HepG2 (cell line): ENCODE measurements at regions not wholly inside any gene's neighbourhood (a gene's known extent, or its start where the extent isn't known, plus 50 kb on each side); places are given as distances from the start of the nearest gene placed in this dataset.

Experiments used
- ATAC-seq: fragments of 200-7000 bp; cut with Tn5 transposase; 3 replicates; pipeline ENCODE4 v1.9.1; 2020; ENCODE audit warnings: mild to moderate bottlenecking, moderate library complexity
- BruUV-seq: library from RNA; stranded (reverse); fragments of 400-500 nt; replicated peaks from 2 replicates; lab custom pipeline; 2021; lab: Mats Ljungman, UMichigan
- CTCF ChIA-PET: fragments of 300-600 bp; formaldehyde crosslinking; extraction: SDS; loops from one replicate; lab custom pipeline; 2021; ENCODE audit warnings: low total read pairs, inconsistent platforms, low intra/inter-chr PET ratio; lab: Yijun Ruan, JAX
- POLR2A ChIA-PET: fragments of 350-600 bp; sonication (Branson Sonifier 250); formaldehyde crosslinking; loops from one replicate; lab custom pipeline; 2020; ENCODE audit warnings: antibody characterized with exemption, inconsistent platforms; lab: Yijun Ruan, JAX
- DNase-seq: peaks from one replicate; pipeline ENCODE4 v3.0.0-alpha.2; 2015; ENCODE audit warnings: low spot score
- FAIRE-seq: peaks from 3 replicates; lab custom pipeline; 2011; peaks lifted over from hg19 to GRCh38; lab: Jason Lieb, UNC
- H2AFZ ChIP-seq: one replicate; pipeline ENCODE4 v1.6.1; 2011; ENCODE audit warnings: low read length, inconsistent platforms
- H3K27ac ChIP-seq: fragments of 300-600 bp; 3 replicates; pipeline ENCODE4 v1.8.0; 2011; ENCODE audit warnings: mixed run types, mild to moderate bottlenecking, mixed read lengths, low read length, inconsistent platforms; ENCODE audit not compliant: insufficient read depth; ENCODE audit errors: extremely low read length
- H3K27me3 ChIP-seq, 2 experiments: fragments of 200-600 bp in 1 of 2; 2 replicates in 1 of 2; 3 replicates in 1 of 2; pipeline versions ENCODE4 v1.6.0 to v1.8.0; 2011; ENCODE audit warnings: low read length in 2 of 2, mild to moderate bottlenecking in 2 of 2, moderate library complexity in 2 of 2, inconsistent platforms in 1 of 2; ENCODE audit not compliant: insufficient read depth in 2 of 2, control insufficient read depth in 1 of 2
- H3K36me3 ChIP-seq, 2 experiments: fragments of 200-600 bp in 1 of 2; replicated peaks in 1 of 2; 2 replicates in 1 of 2; 3 replicates in 1 of 2; pipeline versions ENCODE4 v1.5.1 to v1.8.0; 2011; ENCODE audit warnings: low read length in 2 of 2, inconsistent platforms in 1 of 2; ENCODE audit not compliant: insufficient read depth in 2 of 2, control insufficient read depth in 1 of 2
- H3K4me1 ChIP-seq: 2 replicates; pipeline ENCODE4 v1.5.1; 2012; ENCODE audit warnings: low read length, inconsistent platforms; ENCODE audit not compliant: insufficient read depth
- H3K4me2 ChIP-seq: 2 replicates; pipeline ENCODE4 v1.6.0; 2011; ENCODE audit warnings: low read depth, low read length, inconsistent platforms
- H3K4me3 ChIP-seq, 3 experiments: fragments of 200-600 bp in 1 of 3; sonication (generic), shearing (Covaris generic) in 1 of 3; replicated peaks in 1 of 3; 2 replicates each; pipeline ENCODE4 v1.5.1; 2011 to 2016; ENCODE audit warnings: low read length in 3 of 3, inconsistent platforms in 2 of 3, low read depth in 2 of 3, mild to moderate bottlenecking in 2 of 3, control low read depth in 1 of 3, mixed read lengths in 1 of 3; ENCODE audit not compliant: insufficient read depth in 1 of 3
- H3K79me2 ChIP-seq: one replicate; pipeline ENCODE4 v1.6.1; 2011; ENCODE audit warnings: low read length, inconsistent platforms; ENCODE audit not compliant: insufficient read depth
- H3K9ac ChIP-seq: 2 replicates; pipeline ENCODE4 v1.6.0; 2011; ENCODE audit warnings: mild to moderate bottlenecking, low read depth, low read length, inconsistent platforms; ENCODE audit not compliant: insufficient read depth
- H3K9me3 ChIP-seq: 2 replicates; pipeline ENCODE4 v1.5.1; 2012; ENCODE audit warnings: mild to moderate bottlenecking, low read length
- H4K20me1 ChIP-seq: 2 replicates; pipeline ENCODE4 v1.6.0; 2011; ENCODE audit warnings: inconsistent platforms, mild to moderate bottlenecking, low read length, moderate library complexity; ENCODE audit not compliant: insufficient read depth
- CTCF ChIP-seq: sonication (generic); formaldehyde crosslinking; IDR thresholded peaks from 2 replicates; pipeline ENCODE4 v1.5.0; 2020; ENCODE audit warnings: mild to moderate bottlenecking, missing genetic modification reagents, moderate library complexity
- SRSF4 ChIP-seq: fragments of 200-400 bp; formaldehyde crosslinking; IDR thresholded peaks from one replicate; pipeline ENCODE4 v1.6.1; 2018; ENCODE audit warnings: mild to moderate bottlenecking, low read depth, low read length, moderate library complexity; ENCODE audit not compliant: poor library complexity, severe bottlenecking
- TBL1XR1 ChIP-seq: fragments of 150-350 bp; IDR thresholded peaks from 2 replicates; pipeline ENCODE4 v1.6.1; 2014; ENCODE audit warnings: borderline replicate concordance, low read length; ENCODE audit not compliant: partially characterized antibody
- THAP7 ChIP-seq: sonication (generic); formaldehyde crosslinking; IDR thresholded peaks from 2 replicates; pipeline ENCODE4 v1.8.1; 2023; ENCODE audit warnings: mild to moderate bottlenecking, missing genetic modification reagents
- XBP1 ChIP-seq: sonication (generic); formaldehyde crosslinking; IDR thresholded peaks from 2 replicates; pipeline ENCODE4 v1.5.0; 2020; ENCODE audit warnings: missing genetic modification reagents
- ZBTB1 ChIP-seq: sonication (generic); formaldehyde crosslinking; IDR thresholded peaks from 2 replicates; pipeline ENCODE4 v1.4.0; 2020; ENCODE audit warnings: missing genetic modification reagents, borderline replicate concordance
- ZNF24 ChIP-seq: fragments of 450-650 bp; IDR thresholded peaks from 2 replicates; pipeline ENCODE4 v1.6.1; 2017; ENCODE audit warnings: antibody characterized with exemption, mild to moderate bottlenecking
- ZZZ3 ChIP-seq: sonication (generic); formaldehyde crosslinking; IDR thresholded peaks from 2 replicates; pipeline ENCODE4 v1.4.0; 2020; ENCODE audit warnings: missing genetic modification reagents, mild to moderate bottlenecking, borderline replicate concordance
- WGBS: methylation state at CpG from one replicate; pipeline ENCODE4 v1.1.6; 2017; ENCODE audit warnings: low lambda C conversion rate; 5-methylcytosine and 5-hydroxymethylcytosine counted together
- in situ Hi-C: cut with HindIII; loops from 2 replicates; pipeline ENCODE4 v1.10.0; 2017; ENCODE audit warnings: low pct_unique_long_range_greater_than_20kb; ENCODE audit not compliant: extremely low pct_ligation_motif_present
- intact Hi-C: fragments of 100-400 bp; cut with micrococcal nuclease; formaldehyde crosslinking; loops from one replicate; pipeline ENCODE4 v1.10.0; 2022; ENCODE audit not compliant: unreplicated experiment
- TF ChIP-seq, protein P1 (sequence below): IDR thresholded peaks from 2 replicates; pipeline ENCODE4 v1.6.1; 2016; ENCODE audit warnings: control low read depth
- TF ChIP-seq, protein P2 (sequence below): IDR thresholded peaks from 2 replicates; pipeline ENCODE4 v1.6.1; 2018; ENCODE audit warnings: missing genetic modification reagents
- TF ChIP-seq, protein P3 (sequence below): sonication (generic); formaldehyde crosslinking; IDR thresholded peaks from 2 replicates; pipeline ENCODE4 v1.8.0; 2022; ENCODE audit warnings: missing genetic modification reagents, low read depth, mild to moderate bottlenecking, borderline replicate concordance
- TF ChIP-seq, protein P4 (sequence below): sonication (generic); formaldehyde crosslinking; IDR thresholded peaks from 2 replicates; pipeline ENCODE4 v1.4.0; 2020; ENCODE audit warnings: missing genetic modification reagents
- TF ChIP-seq, protein P5 (sequence below): sonication (generic); formaldehyde crosslinking; IDR thresholded peaks from 2 replicates; pipeline ENCODE4 v1.4.0; 2020; ENCODE audit warnings: missing genetic modification reagents

DNA sequence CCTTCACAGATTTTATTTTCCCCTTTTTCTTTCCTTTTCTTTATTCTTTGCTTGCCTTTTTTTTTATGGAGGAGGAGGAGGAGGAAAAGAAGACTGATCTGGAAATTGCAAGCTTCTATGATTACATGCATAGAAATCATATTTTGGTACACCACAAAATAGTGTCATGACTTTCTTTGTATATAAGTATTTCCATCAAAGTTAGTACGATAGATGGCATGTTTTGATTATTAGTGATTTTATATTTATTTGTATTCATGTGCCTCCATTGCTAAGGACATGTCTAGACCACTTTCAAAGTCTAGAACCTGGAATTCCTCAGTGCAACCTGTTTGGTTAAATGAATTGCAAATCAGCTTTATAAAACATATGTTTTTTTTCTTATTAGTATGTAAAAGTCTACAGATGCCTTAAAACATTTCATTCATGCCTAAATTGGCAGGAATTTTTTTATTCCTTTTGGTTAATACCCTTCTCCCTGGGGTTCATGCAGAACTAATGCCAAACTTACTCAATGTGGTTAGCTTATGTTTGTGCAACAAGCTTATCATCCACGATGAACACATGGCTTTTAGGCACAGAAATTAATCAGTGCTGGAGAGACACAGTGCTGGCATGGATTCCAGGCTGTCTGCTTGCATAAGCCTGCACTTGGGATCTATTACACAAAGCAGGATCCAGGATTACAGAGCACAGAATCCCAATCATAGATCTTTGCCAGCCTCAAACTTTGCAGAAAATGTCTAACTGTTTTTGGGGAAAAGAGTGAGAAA is 213.1 kb downstream of the CHRM2 start:
- no peak for ATAC-seq
- intact Hi-C loops (no loop called here), in situ Hi-C loops (no loop called here)
- BruUV-seq, result no TSS peak
- H3K4me2 ChIP-seq, result no peak overlapping the region
- no peaks in the 10 kb centered on the region for H4K20me1 ChIP-seq
- H3K27me3 ChIP-seq, result no peaks in the 10 kb centered on the region
- H2AFZ ChIP-seq, result no peak overlapping the region
- no peak overlapping the region for H3K4me3 ChIP-seq
- CTCF ChIA-PET, result no interaction called here
- DNase-seq, result no peak
- 4% methylated on average over 2 of the region's 2 CpGs for WGBS
- H3K9me3 ChIP-seq, result no peaks in the 10 kb centered on the region
- no peak for FAIRE-seq
- H3K9ac ChIP-seq, result no peak overlapping the region
- POLR2A ChIA-PET, result no interaction called here
- no peaks in the 10 kb centered on the region for H3K36me3 ChIP-seq
- no peaks in the 10 kb centered on the region for H3K79me2 ChIP-seq
- no peaks in the 10 kb centered on the region for H3K4me1 ChIP-seq
- H3K27ac ChIP-seq, result no peak overlapping the region
- no peak for TF ChIP-seq SRSF4
- TF ChIP-seq, protein P1, sequence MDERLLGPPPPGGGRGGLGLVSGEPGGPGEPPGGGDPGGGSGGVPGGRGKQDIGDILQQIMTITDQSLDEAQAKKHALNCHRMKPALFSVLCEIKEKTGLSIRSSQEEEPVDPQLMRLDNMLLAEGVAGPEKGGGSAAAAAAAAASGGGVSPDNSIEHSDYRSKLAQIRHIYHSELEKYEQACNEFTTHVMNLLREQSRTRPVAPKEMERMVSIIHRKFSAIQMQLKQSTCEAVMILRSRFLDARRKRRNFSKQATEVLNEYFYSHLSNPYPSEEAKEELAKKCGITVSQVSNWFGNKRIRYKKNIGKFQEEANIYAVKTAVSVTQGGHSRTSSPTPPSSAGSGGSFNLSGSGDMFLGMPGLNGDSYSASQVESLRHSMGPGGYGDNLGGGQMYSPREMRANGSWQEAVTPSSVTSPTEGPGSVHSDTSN (CRISPR knock-in tag), result no peak
- TF ChIP-seq, protein P2, sequence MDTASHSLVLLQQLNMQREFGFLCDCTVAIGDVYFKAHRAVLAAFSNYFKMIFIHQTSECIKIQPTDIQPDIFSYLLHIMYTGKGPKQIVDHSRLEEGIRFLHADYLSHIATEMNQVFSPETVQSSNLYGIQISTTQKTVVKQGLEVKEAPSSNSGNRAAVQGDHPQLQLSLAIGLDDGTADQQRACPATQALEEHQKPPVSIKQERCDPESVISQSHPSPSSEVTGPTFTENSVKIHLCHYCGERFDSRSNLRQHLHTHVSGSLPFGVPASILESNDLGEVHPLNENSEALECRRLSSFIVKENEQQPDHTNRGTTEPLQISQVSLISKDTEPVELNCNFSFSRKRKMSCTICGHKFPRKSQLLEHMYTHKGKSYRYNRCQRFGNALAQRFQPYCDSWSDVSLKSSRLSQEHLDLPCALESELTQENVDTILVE, result no peak
- no peak for TF ChIP-seq TBL1XR1
- TF ChIP-seq, protein P3, sequence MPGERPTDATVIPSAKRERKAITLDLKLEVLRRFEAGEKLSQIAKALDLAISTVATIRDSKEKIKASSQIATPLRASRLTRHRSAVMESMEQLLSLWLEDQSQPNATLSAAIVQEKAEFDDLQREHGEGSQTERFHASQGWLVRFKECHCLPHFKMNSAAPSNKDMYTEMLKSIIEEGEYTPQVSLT (CRISPR knock-in tag), result no peak
- TF ChIP-seq XBP1 (CRISPR knock-in tag), result no peak
- TF ChIP-seq CTCF, result no peak
- TF ChIP-seq, protein P4, sequence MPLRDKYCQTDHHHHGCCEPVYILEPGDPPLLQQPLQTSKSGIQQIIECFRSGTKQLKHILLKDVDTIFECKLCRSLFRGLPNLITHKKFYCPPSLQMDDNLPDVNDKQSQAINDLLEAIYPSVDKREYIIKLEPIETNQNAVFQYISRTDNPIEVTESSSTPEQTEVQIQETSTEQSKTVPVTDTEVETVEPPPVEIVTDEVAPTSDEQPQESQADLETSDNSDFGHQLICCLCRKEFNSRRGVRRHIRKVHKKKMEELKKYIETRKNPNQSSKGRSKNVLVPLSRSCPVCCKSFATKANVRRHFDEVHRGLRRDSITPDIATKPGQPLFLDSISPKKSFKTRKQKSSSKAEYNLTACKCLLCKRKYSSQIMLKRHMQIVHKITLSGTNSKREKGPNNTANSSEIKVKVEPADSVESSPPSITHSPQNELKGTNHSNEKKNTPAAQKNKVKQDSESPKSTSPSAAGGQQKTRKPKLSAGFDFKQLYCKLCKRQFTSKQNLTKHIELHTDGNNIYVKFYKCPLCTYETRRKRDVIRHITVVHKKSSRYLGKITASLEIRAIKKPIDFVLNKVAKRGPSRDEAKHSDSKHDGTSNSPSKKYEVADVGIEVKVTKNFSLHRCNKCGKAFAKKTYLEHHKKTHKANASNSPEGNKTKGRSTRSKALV (CRISPR knock-in tag), result no peak
- no peak for TF ChIP-seq ZZZ3
- TF ChIP-seq ZNF24, result no peak
- TF ChIP-seq ZBTB1 (CRISPR knock-in tag), result no peak
- TF ChIP-seq THAP7 (CRISPR knock-in tag), result no peak
- TF ChIP-seq, protein P5, sequence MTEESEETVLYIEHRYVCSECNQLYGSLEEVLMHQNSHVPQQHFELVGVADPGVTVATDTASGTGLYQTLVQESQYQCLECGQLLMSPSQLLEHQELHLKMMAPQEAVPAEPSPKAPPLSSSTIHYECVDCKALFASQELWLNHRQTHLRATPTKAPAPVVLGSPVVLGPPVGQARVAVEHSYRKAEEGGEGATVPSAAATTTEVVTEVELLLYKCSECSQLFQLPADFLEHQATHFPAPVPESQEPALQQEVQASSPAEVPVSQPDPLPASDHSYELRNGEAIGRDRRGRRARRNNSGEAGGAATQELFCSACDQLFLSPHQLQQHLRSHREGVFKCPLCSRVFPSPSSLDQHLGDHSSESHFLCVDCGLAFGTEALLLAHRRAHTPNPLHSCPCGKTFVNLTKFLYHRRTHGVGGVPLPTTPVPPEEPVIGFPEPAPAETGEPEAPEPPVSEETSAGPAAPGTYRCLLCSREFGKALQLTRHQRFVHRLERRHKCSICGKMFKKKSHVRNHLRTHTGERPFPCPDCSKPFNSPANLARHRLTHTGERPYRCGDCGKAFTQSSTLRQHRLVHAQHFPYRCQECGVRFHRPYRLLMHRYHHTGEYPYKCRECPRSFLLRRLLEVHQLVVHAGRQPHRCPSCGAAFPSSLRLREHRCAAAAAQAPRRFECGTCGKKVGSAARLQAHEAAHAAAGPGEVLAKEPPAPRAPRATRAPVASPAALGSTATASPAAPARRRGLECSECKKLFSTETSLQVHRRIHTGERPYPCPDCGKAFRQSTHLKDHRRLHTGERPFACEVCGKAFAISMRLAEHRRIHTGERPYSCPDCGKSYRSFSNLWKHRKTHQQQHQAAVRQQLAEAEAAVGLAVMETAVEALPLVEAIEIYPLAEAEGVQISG (CRISPR knock-in tag), result no peak
